H1 (cell line): ENCODE measurements at regions not wholly inside any gene's neighbourhood (a gene's known extent, or its start where the extent isn't known, plus 50 kb on each side); places are given as distances from the start of the nearest gene placed in this dataset.

Source experiments
- CTCF ChIA-PET: fragments of 300-600 bp; sonication (Branson Sonifier 250); formaldehyde crosslinking; loops from one replicate; lab custom pipeline; 2021; ENCODE audit not compliant: partially characterized antibody; lab: Charles Lee
- POLR2A ChIA-PET: fragments of 300-600 bp; sonication (Branson Sonifier 250); formaldehyde crosslinking; loops from one replicate; lab custom pipeline; 2021; ENCODE audit warnings: inconsistent platforms; ENCODE audit not compliant: partially characterized antibody; lab: Charles Lee
- DNase-seq, 2 experiments: peaks; one replicate each; pipeline versions ENCODE4 v3.0.0 to v3.0.0-alpha.2; 2010 to 2022; ENCODE audit warnings: low spot score in 2 of 2, low read depth in 1 of 2, mixed read lengths in 1 of 2
- FAIRE-seq: peaks from 2 replicates; lab custom pipeline; 2011; peaks lifted over from hg19 to GRCh38; lab: Jason Lieb, UNC
- H2AFZ ChIP-seq: 2 replicates; pipeline ENCODE4 v1.8.1; 2012; ENCODE audit warnings: low read length, inconsistent platforms
- H2AK5ac ChIP-seq: 2 replicates; pipeline ENCODE4 v1.6.1; 2013; ENCODE audit warnings: low read depth, low read length
- H2BK120ac ChIP-seq: replicated peaks from 2 replicates; pipeline ENCODE3; 2013; ENCODE audit warnings: low read depth, low read length, inconsistent platforms
- H2BK12ac ChIP-seq: 2 replicates; pipeline ENCODE4 v1.6.1; 2013; ENCODE audit warnings: low read depth, low read length
- H2BK15ac ChIP-seq: 2 replicates; pipeline ENCODE4 v1.6.1; 2013; ENCODE audit warnings: low read length
- H2BK20ac ChIP-seq: 2 replicates; pipeline ENCODE4 v1.6.1; 2013; ENCODE audit warnings: low read length
- H2BK5ac ChIP-seq: 2 replicates; pipeline ENCODE4 v1.6.1; 2013; ENCODE audit warnings: low read depth, low read length
- H3K14ac ChIP-seq: 2 replicates; pipeline ENCODE4 v1.6.1; 2013; ENCODE audit warnings: inconsistent platforms; ENCODE audit not compliant: insufficient read length
- H3K18ac ChIP-seq: 2 replicates; pipeline ENCODE4 v1.6.1; 2013; ENCODE audit warnings: low read length; ENCODE audit errors: extremely low read depth
- H3K23ac ChIP-seq: 2 replicates; pipeline ENCODE4 v1.6.1; 2013; ENCODE audit warnings: inconsistent platforms; ENCODE audit not compliant: insufficient read length
- H3K23me2 ChIP-seq: 2 replicates; pipeline ENCODE4 v1.6.1; 2013; ENCODE audit warnings: low read depth, low read length
- H3K27ac ChIP-seq: 2 replicates; pipeline ENCODE4 v1.6.1; 2011; ENCODE audit warnings: low read depth, low read length, inconsistent platforms
- H3K27me3 ChIP-seq, 4 experiments: replicated peaks in 1 of 4; 1 replicate in 1 of 4; 2 replicates in 3 of 4; pipeline versions ENCODE4 v1.6.1 to v1.8.1; 2011 to 2013; ENCODE audit warnings: low read length in 3 of 4, mild to moderate bottlenecking in 3 of 4, inconsistent platforms in 2 of 4, mixed read lengths in 2 of 4, moderate library complexity in 1 of 4; ENCODE audit not compliant: control insufficient read depth in 3 of 4, insufficient read depth in 3 of 4; ENCODE audit errors: extremely low read depth in 1 of 4
- H3K36me3 ChIP-seq, 4 experiments: 2 replicates each; pipeline versions ENCODE4 v1.6.1 to v1.8.1; 2011 to 2013; ENCODE audit warnings: mild to moderate bottlenecking in 4 of 4, low read length in 3 of 4, moderate library complexity in 2 of 4, control low read depth in 1 of 4, inconsistent platforms in 1 of 4; ENCODE audit not compliant: insufficient read depth in 4 of 4, control insufficient read depth in 2 of 4
- H3K4ac ChIP-seq: replicated peaks from 2 replicates; pipeline ENCODE3; 2013; ENCODE audit warnings: low read length, low read depth, mixed read lengths, inconsistent platforms; ENCODE audit not compliant: insufficient read length
- H3K4me1 ChIP-seq, 4 experiments: replicated peaks in 1 of 4; 1 replicate in 1 of 4; 2 replicates in 3 of 4; pipeline versions ENCODE4 v1.6.1 to v1.8.1; 2011 to 2013; ENCODE audit warnings: low read length in 3 of 4, inconsistent platforms in 2 of 4, mixed read lengths in 1 of 4; ENCODE audit not compliant: insufficient read depth in 4 of 4, control insufficient read depth in 3 of 4
- H3K4me2 ChIP-seq, 2 experiments: 2 replicates each; pipeline versions ENCODE4 v1.6.1 to v1.8.1; 2011 to 2013; ENCODE audit warnings: low read depth in 2 of 2, low read length in 2 of 2, control low read depth in 1 of 2, inconsistent platforms in 1 of 2, mild to moderate bottlenecking in 1 of 2; ENCODE audit not compliant: insufficient read depth in 1 of 2
- H3K4me3 ChIP-seq, 4 experiments: fragments of 200-600, 300-600 bp in 1 of 4; sonication (generic), shearing (Covaris generic), sonication (Bioruptor Twin) in 1 of 4; 2 replicates each; pipeline versions ENCODE4 v1.5.1 to v1.8.1; 2011 to 2016; ENCODE audit warnings: low read length in 4 of 4, low read depth in 3 of 4, control low read depth in 2 of 4, inconsistent platforms in 2 of 4, mild to moderate bottlenecking in 2 of 4, mixed read lengths in 1 of 4, moderate library complexity in 1 of 4; ENCODE audit not compliant: insufficient read depth in 2 of 4; ENCODE audit errors: extremely low read depth in 1 of 4
- H3K56ac ChIP-seq: replicated peaks from 2 replicates; pipeline ENCODE3; 2013; ENCODE audit warnings: low read depth, mild to moderate bottlenecking, mixed read lengths, low read length, inconsistent platforms; ENCODE audit not compliant: insufficient read length
- H3K79me1 ChIP-seq: 2 replicates; pipeline ENCODE4 v1.6.1; 2013; ENCODE audit warnings: low read depth, low read length, control low read depth
- H3K79me2 ChIP-seq, 2 experiments: 2 replicates each; pipeline versions ENCODE4 v1.6.1 to v1.8.1; 2012 to 2013; ENCODE audit warnings: low read length in 2 of 2, mild to moderate bottlenecking in 2 of 2, inconsistent platforms in 1 of 2; ENCODE audit not compliant: insufficient read depth in 2 of 2, control insufficient read depth in 1 of 2
- H3K9ac ChIP-seq, 4 experiments: replicated peaks in 1 of 4; 1 replicate in 1 of 4; 2 replicates in 3 of 4; pipeline versions ENCODE4 v1.6.1 to v1.8.1; 2011 to 2013; ENCODE audit warnings: low read depth in 3 of 4, low read length in 3 of 4, control low read depth in 2 of 4, mild to moderate bottlenecking in 2 of 4, moderate library complexity in 2 of 4, inconsistent platforms in 1 of 4; ENCODE audit errors: extremely low read depth in 1 of 4
- H3K9me3 ChIP-seq, 2 experiments: 2 replicates each; pipeline versions ENCODE4 v1.6.1 to v1.8.1; 2012 to 2013; ENCODE audit warnings: mild to moderate bottlenecking in 2 of 2, moderate library complexity in 2 of 2, control low read depth in 1 of 2, inconsistent platforms in 1 of 2, low read depth in 1 of 2, low read length in 1 of 2, mixed read lengths in 1 of 2; ENCODE audit not compliant: insufficient read depth in 2 of 2
- H4K20me1 ChIP-seq, 2 experiments: replicated peaks in 1 of 2; 2 replicates each; pipeline versions ENCODE3 to v1.8.1; 2011 to 2013; ENCODE audit warnings: inconsistent platforms in 2 of 2, low read length in 2 of 2, mild to moderate bottlenecking in 1 of 2; ENCODE audit not compliant: insufficient read depth in 2 of 2, control insufficient read depth in 1 of 2
- H4K5ac ChIP-seq: 2 replicates; pipeline ENCODE4 v1.6.1; 2013; ENCODE audit warnings: low read length, low read depth, mixed read lengths, inconsistent platforms; ENCODE audit not compliant: insufficient read length
- H4K8ac ChIP-seq: 2 replicates; pipeline ENCODE4 v1.8.0; 2013; ENCODE audit warnings: mild to moderate bottlenecking, moderate library complexity, low read length, inconsistent platforms; ENCODE audit not compliant: insufficient read depth; ENCODE audit errors: extremely low read depth
- H4K91ac ChIP-seq: replicated peaks from 2 replicates; pipeline ENCODE3; 2013; ENCODE audit warnings: low read length, mixed read lengths, inconsistent platforms; ENCODE audit not compliant: insufficient read length
- KDM5A ChIP-seq: fragments of 200-600 bp; IDR thresholded peaks from 2 replicates; pipeline ENCODE4 v1.7.1; 2012; ENCODE audit warnings: mild to moderate bottlenecking, low read length, inconsistent platforms, mixed read lengths
- RFX5 ChIP-seq: IDR thresholded peaks from 2 replicates; pipeline ENCODE4 v1.6.1; 2011; ENCODE audit warnings: low read depth, low read length, improper control_type of control experiment, borderline replicate concordance
- WGBS, 2 experiments: shearing (Covaris generic) in 1 of 2; methylation state at CpG; one replicate each; pipeline versions ENCODE4 v1.1.6 to v1.1.7; 2013 to 2015; ENCODE audit warnings: low lambda C conversion rate in 2 of 2, mixed read lengths in 2 of 2, inconsistent platforms in 1 of 2, low coverage in 1 of 2, missing lambda C conversion rate in 1 of 2; ENCODE audit not compliant: insufficient replicate concordance in 2 of 2, insufficient coverage in 1 of 2, insufficient read length in 1 of 2; ENCODE audit errors: extremely low coverage in 1 of 2, missing lambda C conversion rate in 1 of 2; 5-methylcytosine and 5-hydroxymethylcytosine counted together
- TF ChIP-seq, protein P1 (sequence below): IDR thresholded peaks from 2 replicates; pipeline ENCODE4 v1.6.1; 2011; ENCODE audit warnings: low read depth, mild to moderate bottlenecking, low read length; ENCODE audit not compliant: insufficient read depth

DNA sequence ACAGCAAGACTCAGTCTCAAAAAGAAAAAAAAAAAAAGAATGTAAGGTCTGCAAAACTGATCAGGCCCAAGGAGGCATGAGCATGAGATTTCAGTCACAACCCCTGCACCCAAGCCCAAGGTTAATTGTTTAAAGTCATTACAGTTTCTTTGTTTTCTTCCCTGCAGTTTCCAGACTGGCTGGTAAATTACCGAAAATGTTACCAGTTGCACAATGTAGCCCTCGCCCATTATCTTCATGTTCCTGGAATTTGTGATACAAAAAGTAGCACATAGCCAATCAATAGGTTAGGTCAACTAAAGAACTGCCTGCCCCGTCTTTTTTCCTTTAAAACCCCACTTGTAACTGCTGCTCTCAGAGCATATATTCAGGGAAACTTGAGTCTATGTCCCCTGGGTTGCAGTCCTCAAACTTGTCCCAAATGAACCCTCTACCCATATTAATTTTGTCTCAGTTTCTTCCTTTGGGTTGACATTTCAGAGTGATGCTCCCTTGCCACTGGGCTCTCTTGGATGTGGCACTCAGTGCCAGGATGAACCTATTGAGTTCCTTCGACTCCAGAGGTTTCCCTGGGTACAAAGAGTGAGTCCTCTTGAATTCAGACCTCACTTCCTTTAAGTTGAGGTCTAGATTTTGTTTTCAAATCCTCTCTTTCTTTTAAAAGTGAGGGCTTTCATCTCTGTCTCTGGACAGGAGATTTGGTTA lies 216.2 kb upstream of the HS6ST1 start:
- Histone ChIP-seq H2BK12ac (no peak overlapping the region), H4K5ac (no peak overlapping the region), H2AK5ac (no peak overlapping the region), H2BK20ac (no peak overlapping the region), H3K9me3 (no peaks in the 10 kb centered on the region), H3K36me3 (no peaks in the 10 kb centered on the region), H2AFZ (no peak overlapping the region), H3K23me2 (0 out of 2 replicates have a peak, but pooled peaks cover 3% of the 10 kb centered on the region), H3K27me3 (peaks cover 0 to 3% (median 0%) of the 10 kb centered on the region in 4 experiments; a peak in 2 of 7 replicates), H3K27ac (no peak overlapping the region), H2BK5ac (no peak overlapping the region), H3K9ac (no peak overlapping the region), H3K4me3 (no peak overlapping the region), H3K14ac (no peak overlapping the region), H3K79me2 (no peaks in the 10 kb centered on the region), H2BK120ac (no peak overlapping the region), H3K4me2 (no peak overlapping the region), H2BK15ac (no peak overlapping the region), H4K91ac (no peak overlapping the region), H4K20me1 (no peaks in the 10 kb centered on the region), H3K4ac (no peak overlapping the region), H3K18ac (no peak overlapping the region), H4K8ac (no peak overlapping the region), H3K79me1 (no peaks in the 10 kb centered on the region), H3K23ac (no peak overlapping the region), H3K4me1 (peaks cover 3 to 8% (median 5%) of the 10 kb centered on the region in 4 experiments), H3K56ac (no peak overlapping the region)
- WGBS, 2 experiments: 73% methylated on average over 4 of the region's 4 CpGs; no CpG with 5 or more reads in 1 of the 2 experiments
- DNase-seq (no peak), FAIRE-seq (no peak)
- CTCF ChIA-PET: interaction anchor here (0.8 to 1.7 kb wide), 2 partner anchors 67 to 1744 kb away, joined by 3 read pairs; no protein-coding TSS in a partner anchor
- POLR2A ChIA-PET: no interaction called here
- TF ChIP-seq, protein P1, sequence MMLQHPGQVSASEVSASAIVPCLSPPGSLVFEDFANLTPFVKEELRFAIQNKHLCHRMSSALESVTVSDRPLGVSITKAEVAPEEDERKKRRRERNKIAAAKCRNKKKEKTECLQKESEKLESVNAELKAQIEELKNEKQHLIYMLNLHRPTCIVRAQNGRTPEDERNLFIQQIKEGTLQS: no peak
- no peak for TF ChIP-seq KDM5A
- no peak for TF ChIP-seq RFX5
